Endothelial cell of umbilical vein (primary cell): ENCODE measurements at regions not wholly inside any gene's neighbourhood (a gene's known extent, or its start where the extent isn't known, plus 50 kb on each side); places are given as distances from the start of the nearest gene placed in this dataset.

ENCODE experiments used
- BruUV-seq: library from RNA; stranded (reverse); fragments of 400-500 nt; replicated peaks from 2 replicates; lab custom pipeline; 2021; lab: Mats Ljungman, UMichigan
- CTCF ChIA-PET: fragments of 300-600, 350-600 bp; sonication (Branson Sonifier 250); formaldehyde crosslinking; loops from one replicate; lab custom pipeline; 2021; ENCODE audit warnings: antibody characterized with exemption, inconsistent platforms; lab: Charles Lee
- POLR2A ChIA-PET: fragments of 300-600, 350-600 bp; sonication (Branson Sonifier 250); formaldehyde crosslinking; loops from one replicate; lab custom pipeline; 2021; ENCODE audit warnings: antibody characterized with exemption, inconsistent platforms; lab: Charles Lee
- DNase-seq: peaks from one replicate; pipeline ENCODE4 v3.0.0-alpha.2; 2011; ENCODE audit warnings: low read depth, low spot score
- FAIRE-seq: peaks from 2 replicates; lab custom pipeline; 2011; peaks lifted over from hg19 to GRCh38; lab: Jason Lieb, UNC
- H2AFZ ChIP-seq: 2 replicates; pipeline ENCODE4 v1.6.0; 2012; ENCODE audit warnings: low read depth, low read length, control low read depth, inconsistent platforms
- H3K27ac ChIP-seq: 2 replicates; pipeline ENCODE4 v1.5.1; 2011; ENCODE audit warnings: low read depth, mild to moderate bottlenecking, control low read depth, low read length, moderate library complexity; ENCODE audit not compliant: insufficient read depth
- H3K27me3 ChIP-seq, 2 experiments: 2 replicates each; pipeline versions ENCODE4 v1.6.0 to v1.6.1; 2011; ENCODE audit warnings: low read length in 2 of 2, mixed read lengths in 1 of 2; ENCODE audit not compliant: control insufficient read depth in 2 of 2, insufficient read depth in 2 of 2
- H3K36me3 ChIP-seq, 2 experiments: 2 replicates in 1 of 2; 3 replicates in 1 of 2; pipeline ENCODE4 v1.5.1; 2011; ENCODE audit warnings: low read length in 2 of 2, mild to moderate bottlenecking in 1 of 2, moderate library complexity in 1 of 2; ENCODE audit not compliant: control insufficient read depth in 2 of 2, insufficient read depth in 2 of 2; ENCODE audit errors: extremely low read depth in 1 of 2
- H3K4me1 ChIP-seq: 3 replicates; pipeline ENCODE4 v1.5.1; 2011; ENCODE audit warnings: mild to moderate bottlenecking, low read length; ENCODE audit not compliant: control insufficient read depth, insufficient read depth; ENCODE audit errors: extremely low read depth
- H3K4me2 ChIP-seq: 2 replicates; pipeline ENCODE4 v1.6.1; 2011; ENCODE audit warnings: low read length, control low read depth, mixed read lengths; ENCODE audit not compliant: insufficient read depth
- H3K4me3 ChIP-seq, 3 experiments: fragments of 200-600 bp in 1 of 3; sonication (generic), shearing (Covaris generic) in 1 of 3; replicated peaks in 1 of 3; 2 replicates each; pipeline ENCODE4 v1.5.1; 2011 to 2016; ENCODE audit warnings: control low read depth in 3 of 3, low read length in 3 of 3, mild to moderate bottlenecking in 2 of 3, inconsistent platforms in 1 of 3, low read depth in 1 of 3, moderate library complexity in 1 of 3; ENCODE audit not compliant: insufficient read depth in 1 of 3
- H3K79me2 ChIP-seq: 2 replicates; pipeline ENCODE4 v1.6.0; 2012; ENCODE audit warnings: low read length, inconsistent platforms; ENCODE audit not compliant: control insufficient read depth, insufficient read depth
- H3K9ac ChIP-seq: replicated peaks from 2 replicates; pipeline ENCODE3; 2011; ENCODE audit warnings: low read length, control low read depth; ENCODE audit not compliant: insufficient read depth; ENCODE audit errors: extremely low read depth
- H3K9me1 ChIP-seq: replicated peaks from 3 replicates; pipeline ENCODE4 v1.6.0; 2011; ENCODE audit warnings: mild to moderate bottlenecking, low read length; ENCODE audit not compliant: control insufficient read depth, insufficient read depth; ENCODE audit errors: extremely low read depth
- H3K9me3 ChIP-seq: replicated peaks from 2 replicates; pipeline ENCODE4 v1.5.1; 2012; ENCODE audit warnings: low read length, inconsistent platforms; ENCODE audit not compliant: control insufficient read depth, insufficient read depth
- H4K20me1 ChIP-seq: replicated peaks from 2 replicates; pipeline ENCODE3; 2011; ENCODE audit warnings: mild to moderate bottlenecking, low read length; ENCODE audit not compliant: control insufficient read depth, insufficient read depth; ENCODE audit errors: extremely low read depth
- CTCF ChIP-seq, 2 donors: IDR thresholded peaks; 1 replicate in 1 of 2; 2 replicates in 1 of 2; pipeline ENCODE4 v1.5.1; 2011; ENCODE audit warnings: low read length in 2 of 2, mild to moderate bottlenecking in 2 of 2, moderate library complexity in 2 of 2, control low read depth in 1 of 2, inconsistent platforms in 1 of 2, low read depth in 1 of 2; ENCODE audit not compliant: insufficient read depth in 1 of 2; ENCODE audit errors: extremely low read depth in 1 of 2
- EZH2 ChIP-seq: IDR thresholded peaks from 2 replicates; pipeline ENCODE4 v1.6.1; 2012; ENCODE audit warnings: borderline replicate concordance, low read depth, mild to moderate bottlenecking, moderate library complexity, low read length, inconsistent platforms; ENCODE audit not compliant: severe bottlenecking
- FOS ChIP-seq: IDR thresholded peaks from 2 replicates; pipeline ENCODE4 v1.6.1; 2011; ENCODE audit warnings: mild to moderate bottlenecking, low read length, moderate library complexity, borderline replicate concordance; ENCODE audit not compliant: insufficient read depth
- GATA2 ChIP-seq: IDR thresholded peaks from 2 replicates; pipeline ENCODE4 v1.7.0; 2011; ENCODE audit warnings: low read depth, mild to moderate bottlenecking, moderate library complexity, mixed read lengths, low read length; ENCODE audit not compliant: insufficient read length, insufficient read depth
- JUN ChIP-seq: IDR thresholded peaks from 2 replicates; pipeline ENCODE4 v1.6.1; 2011; ENCODE audit warnings: borderline replicate concordance, low read depth; ENCODE audit not compliant: insufficient read length, insufficient read depth
- MAX ChIP-seq: IDR thresholded peaks from 2 replicates; pipeline ENCODE4 v1.6.1; 2011; ENCODE audit not compliant: insufficient read depth, insufficient read length
- MYC ChIP-seq: IDR thresholded peaks from one replicate; pipeline ENCODE4 v1.6.1; 2011; ENCODE audit warnings: mild to moderate bottlenecking, low read depth, low read length
- POLR2A ChIP-seq: IDR thresholded peaks from 2 replicates; pipeline ENCODE4 v1.6.1; 2012; ENCODE audit warnings: low read depth, mild to moderate bottlenecking, control low read depth, low read length
- POLR2AphosphoS5 ChIP-seq: IDR thresholded peaks from 2 replicates; pipeline ENCODE4 v1.6.1; 2012; ENCODE audit warnings: low read depth, mild to moderate bottlenecking, control low read depth, low read length, moderate library complexity; ENCODE audit not compliant: insufficient read depth
- dilution Hi-C: fragments of 300-500 bp; cut with MboI; formaldehyde crosslinking; loops from one replicate; pipeline ENCODE4 v1.15.0; 2019; ENCODE audit warnings: low sequenced_read_pairs; ENCODE audit not compliant: extremely low pct_ligation_motif_present
- intact Hi-C: fragments of 100-400 bp; cut with micrococcal nuclease; formaldehyde crosslinking; loops from one replicate; pipeline ENCODE4 v1.10.0; 2022

- POLR2A ChIA-PET: no interaction called here
- Histone ChIP-seq H3K79me2 (no peaks in the 10 kb centered on the region), H4K20me1 (no peaks in the 10 kb centered on the region), H3K9ac (no peak overlapping the region), H3K36me3 (no peaks in the 10 kb centered on the region), H2AFZ (no peak overlapping the region), H3K4me2 (no peak overlapping the region), H3K27me3 (peaks cover 0 to 2% of the 10 kb centered on the region in 2 experiments), H3K27ac (no peak overlapping the region), H3K4me1 (no peaks in the 10 kb centered on the region), H3K9me1 (no peaks in the 10 kb centered on the region), H3K4me3 (no peak overlapping the region), H3K9me3 (no peaks in the 10 kb centered on the region)
- no TSS peak for BruUV-seq
- dilution Hi-C loops (no loop called here), intact Hi-C loops (no loop called here)
- DNase-seq: no peak
- TF ChIP-seq JUN: no peak
- no peak for TF ChIP-seq MAX
- no peak for TF ChIP-seq POLR2A
- TF ChIP-seq POLR2AphosphoS5: no peak
- TF ChIP-seq MYC: no peak
- no peak for FAIRE-seq
- CTCF ChIA-PET: no interaction called here
Measured at GRCh38 chr9:134970198-134970597, 52.5 kb upstream of the FCN1 start.

GRCh38 chr9:134970719-134971118, 53.0 kb upstream of the FCN1 start:
- ChIA-PET POLR2A (no interaction called here), CTCF (no interaction called here)
- Histone ChIP-seq H3K36me3 (no peaks in the 10 kb centered on the region), H3K4me2 (no peak overlapping the region), H3K27me3 (peaks cover 0 to 2% of the 10 kb centered on the region in 2 experiments), H3K9ac (no peak overlapping the region), H3K27ac (no peak overlapping the region), H2AFZ (no peak overlapping the region), H3K9me3 (no peaks in the 10 kb centered on the region), H4K20me1 (no peaks in the 10 kb centered on the region), H3K4me3 (no peak overlapping the region), H3K4me1 (no peaks in the 10 kb centered on the region), H3K9me1 (no peaks in the 10 kb centered on the region), H3K79me2 (no peaks in the 10 kb centered on the region)
- intact Hi-C loops: no loop called here
- dilution Hi-C loops: no loop called here
- TF ChIP-seq JUN: no peak
- no peak for TF ChIP-seq FOS
- TF ChIP-seq POLR2AphosphoS5: no peak
- TF ChIP-seq EZH2: no peak
- TF ChIP-seq GATA2: no peak
- no peak for TF ChIP-seq POLR2A
- no peak for TF ChIP-seq MAX
- TF ChIP-seq MYC: no peak
- no peak for TF ChIP-seq CTCF (IDR thresholded peaks at IDR 0.05; ENCODE audit: extremely low read depth in 1 of 2, insufficient read depth in 1 of 2, low read depth in 1 of 2, low read length in 2 of 2)
- no peak for FAIRE-seq
- DNase-seq: no peak
- BruUV-seq: no TSS peak
